Activated CD8-positive, alpha-beta memory T cell treated with anti-CD3 and anti-CD28 coated beads for 36 hours (primary cell): ENCODE measurements at regions not wholly inside any gene's neighbourhood (a gene's known extent, or its start where the extent isn't known, plus 50 kb on each side); places are given as distances from the start of the nearest gene placed in this dataset.
"Not testable (repeated sequence)": the region's sequence is repeated elsewhere in the genome, so short reads cannot be mapped to it uniquely, and the experiment has no call there.

Experiments
- CTCF ChIA-PET: fragments of 350-600 bp; sonication (Branson Sonifier 250); formaldehyde crosslinking; loops from one replicate; lab custom pipeline; 2021; ENCODE audit warnings: antibody characterized with exemption; lab: Charles Lee
- POLR2A ChIA-PET: fragments of 350-600 bp; sonication (Branson Sonifier 250); formaldehyde crosslinking; loops from one replicate; lab custom pipeline; 2021; ENCODE audit warnings: antibody characterized with exemption; lab: Charles Lee

GRCh38 chr4:134780244-134780643, 578.7 kb upstream of the PABPC4L start:
- POLR2A ChIA-PET = no interaction called here
- CTCF ChIA-PET = no interaction called here

GRCh38 chr4:134777606-134778005, 576.0 kb upstream of the PABPC4L start:
- CTCF ChIA-PET = no interaction called here

GRCh38 chr4:134773497-134774000, 572.0 kb upstream of the PABPC4L start:
- ChIA-PET CTCF (no interaction called here), POLR2A (no interaction called here)

More at GRCh38 chr4:134777606-134778005, 576.0 kb upstream of the PABPC4L start:
- POLR2A ChIA-PET = no interaction called here

- ChIA-PET CTCF (no interaction called here), POLR2A (no interaction called here)
These were observed 560.5 kb upstream of the PABPC4L start for GRCh38 chr4:134762053-134762452.

- ChIA-PET POLR2A (no interaction called here), CTCF (no interaction called here)
These were observed 554.8 kb upstream of the PABPC4L start for GRCh38 chr4:134756421-134756820.

- ChIA-PET CTCF (no interaction called here), POLR2A (no interaction called here)
These were observed 552.9 kb upstream of the PABPC4L start for GRCh38 chr4:134754301-134755019.

GRCh38 chr4:134753390-134753789, 551.8 kb upstream of the PABPC4L start:
- POLR2A ChIA-PET = no interaction called here
- CTCF ChIA-PET = no interaction called here

- CTCF ChIA-PET = no interaction called here
- POLR2A ChIA-PET = no interaction called here
These were observed 545.7 kb upstream of the PABPC4L start for GRCh38 chr4:134747108-134747805.

GRCh38 chr4:134740290-134740689, 538.7 kb upstream of the PABPC4L start:
- POLR2A ChIA-PET = no interaction called here
- CTCF ChIA-PET = no interaction called here

GRCh38 chr4:134735901-134736300, 534.3 kb upstream of the PABPC4L start:
- CTCF ChIA-PET = no interaction called here
- POLR2A ChIA-PET = no interaction called here

GRCh38 chr4:134727696-134728095, 526.1 kb upstream of the PABPC4L start:
- CTCF ChIA-PET = no interaction called here

GRCh38 chr4:134722306-134722705, 520.7 kb upstream of the PABPC4L start:
- POLR2A ChIA-PET = interaction anchor here (0.7 kb wide), 1 partner anchor 28 kb away, joined by 3 read pairs; no protein-coding TSS in a partner anchor
- CTCF ChIA-PET = no interaction called here

More at GRCh38 chr4:134727696-134728095, 526.1 kb upstream of the PABPC4L start:
- POLR2A ChIA-PET = no interaction called here

- ChIA-PET POLR2A (no interaction called here), CTCF (no interaction called here)
These were observed 518.4 kb upstream of the PABPC4L start for GRCh38 chr4:134720030-134720429.

GRCh38 chr4:134708616-134709015, 507.0 kb upstream of the PABPC4L start:
- POLR2A ChIA-PET = no interaction called here
- CTCF ChIA-PET = no interaction called here

- ChIA-PET POLR2A (no interaction called here), CTCF (no interaction called here)
These were observed 506.4 kb upstream of the PABPC4L start for GRCh38 chr4:134708026-134708425.

- POLR2A ChIA-PET = no interaction called here
- CTCF ChIA-PET = no interaction called here
These were observed 500.8 kb upstream of the PABPC4L start for GRCh38 chr4:134702374-134702773.

- ChIA-PET CTCF (no interaction called here), POLR2A (no interaction called here)
These were observed 498.7 kb upstream of the PABPC4L start for GRCh38 chr4:134700251-134700650.

GRCh38 chr4:134698831-134699230, 497.2 kb upstream of the PABPC4L start:
- POLR2A ChIA-PET = not testable (repeated sequence)

GRCh38 chr4:134695433-134695832, 493.8 kb upstream of the PABPC4L start:
- POLR2A ChIA-PET = no interaction called here
- CTCF ChIA-PET = no interaction called here

More at GRCh38 chr4:134698831-134699230, 497.2 kb upstream of the PABPC4L start:
- CTCF ChIA-PET = not testable (repeated sequence)

GRCh38 chr4:134691915-134692314, 490.3 kb upstream of the PABPC4L start:
- ChIA-PET CTCF (no interaction called here), POLR2A (no interaction called here)
